Stimulated activated CD4-positive, alpha-beta T cell treated with anti-CD3 and anti-CD28 coated beads, Interleukin-12 subunit alpha, Interleukin-12 subunit beta, amount 100 ng/mL, for 48 hours (primary cell): ENCODE measurements at regions not wholly inside any gene's neighbourhood (a gene's known extent, or its start where the extent isn't known, plus 50 kb on each side); places are given as distances from the start of the nearest gene placed in this dataset.

Source experiments
- DNase-seq, 3 donors: peaks; one replicate each; pipeline ENCODE4 v3.0.0-alpha.2; 2020; ENCODE audit warnings: low read depth in 2 of 3, low spot score in 1 of 3

GRCh38 chr11:115891581-115891980 is 387.4 kb upstream of the CADM1 start:
- DNase-seq = no peak

GRCh38 chr11:115890500-115890899 is 386.3 kb upstream of the CADM1 start:
- no peak for DNase-seq

GRCh38 chr11:115889712-115890111 is 385.5 kb upstream of the CADM1 start:
- DNase-seq = no peak

GRCh38 chr11:115887727-115888126 is 383.5 kb upstream of the CADM1 start:
- DNase-seq = no peak

GRCh38 chr11:115887316-115887715 is 383.1 kb upstream of the CADM1 start:
- DNase-seq = no peak

- DNase-seq = no peak
Observed at GRCh38 chr11:115886422-115886733, 382.2 kb upstream of the CADM1 start.

GRCh38 chr11:115885535-115886421 is 381.6 kb upstream of the CADM1 start:
- DNase-seq = no peak

- no peak for DNase-seq
Observed at GRCh38 chr11:115884800-115885534, 380.8 kb upstream of the CADM1 start.

GRCh38 chr11:115874843-115875242 is 370.6 kb upstream of the CADM1 start:
- DNase-seq = no peak

- no peak for DNase-seq
Observed at GRCh38 chr11:115873813-115874212, 369.6 kb upstream of the CADM1 start.

GRCh38 chr11:115872416-115872815 is 368.2 kb upstream of the CADM1 start:
- no peak for DNase-seq

GRCh38 chr11:115871161-115871760 is 367.0 kb upstream of the CADM1 start:
- no peak for DNase-seq

GRCh38 chr11:115869780-115870431 is 365.7 kb upstream of the CADM1 start:
- DNase-seq = no peak

- DNase-seq = no peak
Observed at GRCh38 chr11:115869131-115869530, 364.9 kb upstream of the CADM1 start.

- no peak for DNase-seq
Observed at GRCh38 chr11:115860246-115860645, 356.0 kb upstream of the CADM1 start.

GRCh38 chr11:115848611-115849010 is 344.4 kb upstream of the CADM1 start:
- DNase-seq = no peak

GRCh38 chr11:115848080-115848479 is 343.9 kb upstream of the CADM1 start:
- DNase-seq = no peak

GRCh38 chr11:115845872-115846271 is 341.7 kb upstream of the CADM1 start:
- DNase-seq = no peak

GRCh38 chr11:115843685-115844084 is 339.5 kb upstream of the CADM1 start:
- DNase-seq = no peak

GRCh38 chr11:115843111-115843510 is 338.9 kb upstream of the CADM1 start:
- DNase-seq = no peak

- no peak for DNase-seq
Observed at GRCh38 chr11:115820026-115820425, 315.8 kb upstream of the CADM1 start.

- DNase-seq = no peak
Observed at GRCh38 chr11:115819014-115819413, 314.8 kb upstream of the CADM1 start.
